Adrenal gland (tissue), 5 donors: ENCODE measurements at regions not wholly inside any gene's neighbourhood (a gene's known extent, or its start where the extent isn't known, plus 50 kb on each side); places are given as distances from the start of the nearest gene placed in this dataset.

Experiments
- POLR2A ChIP-seq, 2 donors: fragments of 450-650 bp; IDR thresholded peaks; one replicate each; pipeline ENCODE4 v1.6.1; 2017; ENCODE audit warnings: antibody characterized with exemption in 2 of 2, mild to moderate bottlenecking in 2 of 2, moderate library complexity in 1 of 2
- TF ChIP-seq, protein P1 (sequence below), 6 experiments: fragments of 450-650 bp in 4 of 6; fragments of 200-600 bp in 2 of 6; sonication (generic) in 1 of 6; IDR thresholded peaks; 1 replicate in 5 of 6; 2 replicates in 1 of 6; pipeline versions ENCODE4 v1.5.1 to v1.8.0; 2016 to 2021; ENCODE audit warnings: antibody characterized with exemption in 6 of 6, mild to moderate bottlenecking in 2 of 6, moderate library complexity in 1 of 6
- donor health status: DM: no; HTN: no; CAD: no.

DNA sequence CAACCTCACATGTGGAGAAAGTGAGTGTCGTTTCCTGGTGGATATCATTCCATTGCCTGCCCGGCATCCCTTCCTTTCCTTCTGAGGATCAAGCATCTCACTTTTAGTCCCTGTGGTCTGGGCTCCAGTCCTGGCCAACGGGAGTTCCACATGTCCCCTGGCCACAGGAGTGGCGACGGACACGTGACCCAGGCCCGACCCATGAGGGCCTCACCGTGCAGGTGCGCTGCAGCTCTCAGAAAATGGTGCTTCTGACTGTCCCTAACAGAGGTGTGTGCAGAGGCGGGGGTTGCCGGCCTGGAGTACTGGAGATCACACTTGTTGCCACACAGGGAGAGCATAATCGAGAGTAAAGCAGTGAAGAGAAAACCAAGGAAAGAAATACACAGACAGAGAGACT lies 476.9 kb upstream of the FRG1 start:
- TF ChIP-seq, protein P1, sequence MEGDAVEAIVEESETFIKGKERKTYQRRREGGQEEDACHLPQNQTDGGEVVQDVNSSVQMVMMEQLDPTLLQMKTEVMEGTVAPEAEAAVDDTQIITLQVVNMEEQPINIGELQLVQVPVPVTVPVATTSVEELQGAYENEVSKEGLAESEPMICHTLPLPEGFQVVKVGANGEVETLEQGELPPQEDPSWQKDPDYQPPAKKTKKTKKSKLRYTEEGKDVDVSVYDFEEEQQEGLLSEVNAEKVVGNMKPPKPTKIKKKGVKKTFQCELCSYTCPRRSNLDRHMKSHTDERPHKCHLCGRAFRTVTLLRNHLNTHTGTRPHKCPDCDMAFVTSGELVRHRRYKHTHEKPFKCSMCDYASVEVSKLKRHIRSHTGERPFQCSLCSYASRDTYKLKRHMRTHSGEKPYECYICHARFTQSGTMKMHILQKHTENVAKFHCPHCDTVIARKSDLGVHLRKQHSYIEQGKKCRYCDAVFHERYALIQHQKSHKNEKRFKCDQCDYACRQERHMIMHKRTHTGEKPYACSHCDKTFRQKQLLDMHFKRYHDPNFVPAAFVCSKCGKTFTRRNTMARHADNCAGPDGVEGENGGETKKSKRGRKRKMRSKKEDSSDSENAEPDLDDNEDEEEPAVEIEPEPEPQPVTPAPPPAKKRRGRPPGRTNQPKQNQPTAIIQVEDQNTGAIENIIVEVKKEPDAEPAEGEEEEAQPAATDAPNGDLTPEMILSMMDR (IDR thresholded peaks at IDR 0.05) = no peak
- TF ChIP-seq POLR2A (IDR thresholded peaks at IDR 0.05) = no peak
